DND-41 (cell line): ENCODE measurements at regions not wholly inside any gene's neighbourhood (a gene's known extent, or its start where the extent isn't known, plus 50 kb on each side); places are given as distances from the start of the nearest gene placed in this dataset.

Experiments used
- ATAC-seq: fragments of 200-7000 bp; cut with Tn5 transposase; 3 replicates; pipeline ENCODE4 v1.9.1; 2021; ENCODE audit warnings: low read depth; ENCODE audit not compliant: insufficient read depth
- DNase-seq: peaks from one replicate; pipeline ENCODE4 v3.0.0-alpha.2; 2020
- H2AFZ ChIP-seq: 2 replicates; pipeline ENCODE4 v1.6.0; 2012; ENCODE audit warnings: low read depth, low read length
- H3K27ac ChIP-seq: 2 replicates; pipeline ENCODE4 v1.5.1; 2012; ENCODE audit warnings: low read length, inconsistent platforms
- H3K27me3 ChIP-seq: fragments of 200-600 bp; sonication (generic); 2 replicates; pipeline ENCODE4 v1.6.0; 2012; ENCODE audit warnings: low read length, mild to moderate bottlenecking, inconsistent platforms; ENCODE audit not compliant: insufficient read depth, poor library complexity
- H3K36me3 ChIP-seq: 2 replicates; pipeline ENCODE4 v1.5.1; 2012; ENCODE audit warnings: low read length, inconsistent platforms; ENCODE audit not compliant: insufficient read depth
- H3K4me1 ChIP-seq: 2 replicates; pipeline ENCODE4 v1.5.1; 2012; ENCODE audit warnings: mild to moderate bottlenecking, low read length; ENCODE audit not compliant: insufficient read depth
- H3K4me2 ChIP-seq: 2 replicates; pipeline ENCODE4 v1.6.0; 2012; ENCODE audit warnings: mild to moderate bottlenecking, moderate library complexity, low read length, inconsistent platforms; ENCODE audit not compliant: insufficient read depth
- H3K4me3 ChIP-seq, 2 experiments: fragments of 200-600 bp in 1 of 2; shearing (Covaris generic) in 1 of 2; 2 replicates each; pipeline ENCODE4 v1.5.1; 2012 to 2016; ENCODE audit warnings: inconsistent platforms in 2 of 2, low read length in 2 of 2, mild to moderate bottlenecking in 2 of 2, low read depth in 1 of 2, moderate library complexity in 1 of 2
- H3K79me2 ChIP-seq: 2 replicates; pipeline ENCODE4 v1.6.0; 2012; ENCODE audit warnings: low read length, inconsistent platforms; ENCODE audit not compliant: insufficient read depth
- H3K9ac ChIP-seq: 2 replicates; pipeline ENCODE4 v1.6.0; 2012; ENCODE audit warnings: low read depth, mild to moderate bottlenecking, inconsistent platforms, low read length, moderate library complexity
- H3K9me3 ChIP-seq: 2 replicates; pipeline ENCODE4 v1.5.1; 2012; ENCODE audit warnings: low read length, moderate library complexity, mild to moderate bottlenecking, inconsistent platforms; ENCODE audit not compliant: insufficient read depth, severe bottlenecking
- H4K20me1 ChIP-seq: 2 replicates; pipeline ENCODE4 v1.6.0; 2012; ENCODE audit warnings: low read length; ENCODE audit not compliant: insufficient read depth
- CTCF ChIP-seq: IDR thresholded peaks from 2 replicates; pipeline ENCODE4 v1.5.1; 2012; ENCODE audit warnings: borderline replicate concordance, low read length, moderate library complexity, mild to moderate bottlenecking; ENCODE audit not compliant: poor library complexity, severe bottlenecking; ENCODE audit errors: extremely low read depth
- EZH2 ChIP-seq: IDR thresholded peaks from 3 replicates; pipeline ENCODE4 v1.6.1; 2012; ENCODE audit warnings: borderline replicate concordance, low read depth, mild to moderate bottlenecking, moderate library complexity, low read length, inconsistent platforms; ENCODE audit not compliant: severe bottlenecking

GRCh38 chr12:25323581-25323982 lies 72.9 kb upstream of the KRAS start:
- peak; percentile 39 for DNase-seq
- Histone ChIP-seq H3K9me3 (no peaks in the 10 kb centered on the region), H2AFZ (no peak overlapping the region), H3K27ac (no peak overlapping the region), H3K4me3 (no peak overlapping the region), H3K4me1 (no peaks in the 10 kb centered on the region; the same call in 1 of the 2 replicates), H3K36me3 (no peaks in the 10 kb centered on the region), H3K4me2 (no peak overlapping the region), H3K27me3 (peaks cover 4% of the 10 kb centered on the region), H3K9ac (no peak overlapping the region), H4K20me1 (no peaks in the 10 kb centered on the region), H3K79me2 (no peaks in the 10 kb centered on the region)
- peak; percentile 82 for ATAC-seq
- TF ChIP-seq CTCF (no peak), EZH2 (no peak)

DNA sequence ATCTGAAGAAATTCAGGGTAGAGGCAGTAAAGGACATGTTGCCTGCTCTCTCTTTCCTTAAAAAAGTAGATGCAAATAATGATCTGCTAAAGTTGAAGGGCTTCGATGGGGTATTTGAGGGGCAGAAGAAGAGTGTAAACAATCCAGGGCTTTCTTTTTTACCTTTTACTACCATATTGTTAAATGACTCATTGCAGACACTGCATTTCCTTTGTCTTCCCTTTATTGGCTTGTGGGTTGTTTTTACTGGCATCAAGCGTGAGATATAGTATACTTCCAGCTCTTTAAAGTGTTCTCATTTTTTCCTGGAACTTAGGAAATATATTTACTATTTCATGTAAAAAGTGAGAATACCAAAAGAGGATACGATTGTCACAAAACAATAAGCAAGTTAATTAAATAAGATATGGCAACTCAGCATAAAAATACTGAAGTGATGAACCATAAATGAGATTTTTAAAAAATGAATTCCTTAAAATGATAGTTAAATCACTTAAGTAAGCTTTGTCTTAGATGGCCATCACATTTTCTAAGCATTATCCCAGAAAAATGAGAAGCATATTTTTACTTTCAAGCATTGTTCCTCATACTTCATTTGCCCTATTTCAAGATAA lies 72.3 kb upstream of the KRAS start:
- Histone ChIP-seq H3K4me3 (no peak overlapping the region), H3K27me3 (peaks cover 4% of the 10 kb centered on the region), H3K9ac (no peak overlapping the region), H3K27ac (no peak overlapping the region), H3K9me3 (no peaks in the 10 kb centered on the region), H3K36me3 (no peaks in the 10 kb centered on the region), H2AFZ (no peak overlapping the region), H4K20me1 (no peaks in the 10 kb centered on the region), H3K4me1 (no peaks in the 10 kb centered on the region; the same call in 1 of the 2 replicates), H3K79me2 (no peaks in the 10 kb centered on the region), H3K4me2 (no peak overlapping the region)
- no peak for TF ChIP-seq EZH2
- no peak for TF ChIP-seq CTCF
- DNase-seq (no peak), ATAC-seq (no peak)

- no peak overlapping the region for H3K27ac ChIP-seq
These were observed 71.6 kb upstream of the KRAS start for GRCh38 chr12:25322351-25322750.

More at GRCh38 chr12:25322351-25322750, 71.6 kb upstream of the KRAS start:
- H3K9me3 ChIP-seq = no peaks in the 10 kb centered on the region
- ATAC-seq = peak; percentile 81
- no peak overlapping the region for H3K4me3 ChIP-seq
- H3K4me1 ChIP-seq = no peaks in the 10 kb centered on the region; the same call in 1 of the 2 replicates
- H3K4me2 ChIP-seq = no peak overlapping the region
- no peak overlapping the region for H3K9ac ChIP-seq
- no peak for DNase-seq
- H3K36me3 ChIP-seq = no peaks in the 10 kb centered on the region
- H2AFZ ChIP-seq = peak overlapping the region; percentile 33; the same call in 1 of the 2 replicates
- H4K20me1 ChIP-seq = no peaks in the 10 kb centered on the region
- TF ChIP-seq EZH2 = no peak
- TF ChIP-seq CTCF = no peak
- no peaks in the 10 kb centered on the region for H3K79me2 ChIP-seq
- H3K27me3 ChIP-seq = peaks cover 4% of the 10 kb centered on the region
